AG20443 (cell line): ENCODE measurements at regions not wholly inside any gene's neighbourhood (a gene's known extent, or its start where the extent isn't known, plus 50 kb on each side); places are given as distances from the start of the nearest gene placed in this dataset.
"Not testable (repeated sequence)": the region's sequence is repeated elsewhere in the genome, so short reads cannot be mapped to it uniquely, and the experiment has no call there.

Experiments
- DNase-seq: peaks from one replicate; pipeline ENCODE4 v3.0.0; 2012; ENCODE audit warnings: low spot score, mixed read lengths

DNA sequence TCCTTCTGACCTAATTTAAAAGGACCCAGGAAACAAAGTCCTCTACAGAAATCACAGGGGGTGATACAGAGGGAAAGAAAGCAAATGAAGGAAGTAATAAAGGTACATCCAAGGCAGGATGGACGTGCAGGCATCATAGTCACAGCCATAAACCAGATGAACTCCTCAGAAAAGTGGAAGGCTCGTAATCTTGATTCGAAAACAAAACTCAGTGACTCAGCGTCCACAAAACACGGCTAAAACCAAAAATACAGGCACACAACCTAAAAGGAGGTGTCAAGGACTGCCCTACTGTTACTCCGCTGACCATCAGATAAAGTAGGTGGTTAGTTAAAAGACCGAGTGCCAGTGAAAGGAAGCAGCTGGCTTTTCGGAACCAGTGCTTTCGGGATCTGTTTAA is 81.5 kb downstream of the TRIM69 start:
- not testable (repeated sequence) for DNase-seq

DNA sequence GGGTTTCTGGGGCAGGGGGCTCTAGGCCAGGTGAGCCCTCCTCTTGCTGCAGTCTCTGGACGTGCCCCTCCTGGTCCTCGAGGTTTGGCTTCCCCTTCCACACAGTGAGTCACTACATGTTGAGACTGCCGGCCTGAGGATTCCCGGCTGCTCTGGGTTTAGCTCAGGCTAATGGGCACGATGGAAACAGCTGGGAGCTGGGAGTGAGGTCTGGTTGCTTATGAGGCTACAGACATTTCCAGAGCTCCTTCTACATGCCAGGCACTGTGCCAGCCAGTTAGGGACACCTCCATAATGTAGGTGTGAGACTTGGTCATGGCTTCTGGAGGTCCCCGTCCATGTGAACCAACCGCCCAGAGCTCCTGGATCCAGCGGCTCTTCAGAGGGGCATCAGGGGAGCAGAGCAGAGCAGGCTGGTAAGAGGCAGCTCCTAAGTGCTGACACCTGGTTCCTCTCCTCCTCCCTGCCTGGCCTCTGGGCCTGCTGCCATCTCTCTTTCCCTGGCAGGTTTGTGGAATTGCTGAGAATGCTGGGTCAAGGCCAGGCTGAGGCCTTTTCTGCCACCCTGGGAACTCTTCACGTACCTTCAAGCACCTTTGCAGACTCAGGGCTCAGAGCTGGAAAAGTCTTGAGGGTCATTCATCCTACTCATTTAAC is 83.1 kb downstream of the TRIM69 start:
- peak; percentile 11 for DNase-seq

DNA sequence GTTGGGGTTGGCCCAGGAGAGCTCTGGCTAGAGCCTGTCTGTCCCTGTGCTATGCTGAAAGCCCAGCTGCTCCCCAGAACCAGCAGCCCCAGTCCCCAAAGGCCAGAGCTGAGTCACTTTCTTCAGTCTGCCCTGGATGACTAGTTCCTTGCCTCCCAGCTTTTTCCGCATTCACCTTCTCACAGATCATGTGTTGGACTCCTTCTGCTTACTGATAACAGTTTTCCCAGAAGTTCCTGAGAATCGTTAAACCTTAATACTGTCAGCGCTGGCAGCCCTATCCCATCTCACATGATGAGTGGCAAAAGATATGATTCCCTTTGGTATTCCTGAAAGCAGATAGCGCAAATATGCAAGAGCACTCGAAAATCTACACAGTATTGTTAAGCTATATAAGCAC is 84.2 kb downstream of the TRIM69 start:
- DNase-seq = not testable (repeated sequence)

DNA sequence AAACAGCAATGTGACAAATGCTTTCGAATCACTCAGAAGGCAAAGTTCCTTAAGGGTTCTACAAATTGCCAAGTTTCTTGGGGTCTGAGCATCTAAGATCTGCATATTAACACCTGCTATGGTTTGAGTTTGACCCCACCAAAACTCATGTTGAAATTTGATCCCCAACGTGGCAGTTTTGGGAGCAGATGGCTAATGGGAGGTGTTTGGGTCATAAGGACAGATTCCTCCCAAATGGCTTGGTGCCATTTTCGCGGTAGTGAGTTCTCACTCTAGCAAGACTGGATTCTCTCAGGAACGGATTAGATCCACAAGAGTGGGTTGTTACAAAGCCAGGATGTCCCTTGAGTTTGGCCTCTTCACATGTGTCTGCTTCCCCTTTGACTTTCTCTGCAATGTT is 84.6 kb downstream of the TRIM69 start:
- not testable (repeated sequence) for DNase-seq

GRCh38 chr15:44824277-44825145 is 88.2 kb downstream of the TRIM69 start:
- DNase-seq = not testable (repeated sequence)

DNA sequence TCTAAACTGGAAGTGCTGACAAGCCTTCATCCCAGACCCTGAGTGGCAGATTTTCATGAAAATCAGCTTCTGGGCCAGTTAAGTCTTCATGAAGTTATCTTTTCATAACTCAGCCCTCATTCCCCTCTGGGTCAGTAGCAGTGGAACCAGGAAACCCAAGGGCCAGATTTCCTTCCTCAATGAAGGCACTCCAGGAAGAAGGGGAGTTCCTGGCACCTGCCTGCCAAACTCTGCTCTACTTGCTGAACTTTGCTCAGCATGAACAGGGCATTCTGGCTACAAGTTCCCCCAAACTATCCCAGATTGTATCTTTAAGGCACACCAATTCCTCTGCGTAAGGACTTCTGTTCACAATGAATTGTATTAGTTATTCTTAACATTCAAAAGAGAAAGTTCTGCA is 90.3 kb downstream of the TRIM69 start:
- not testable (repeated sequence) for DNase-seq

- not testable (repeated sequence) for DNase-seq
Observed at GRCh38 chr15:44828229-44828914, 92.0 kb downstream of the TRIM69 start.

DNA sequence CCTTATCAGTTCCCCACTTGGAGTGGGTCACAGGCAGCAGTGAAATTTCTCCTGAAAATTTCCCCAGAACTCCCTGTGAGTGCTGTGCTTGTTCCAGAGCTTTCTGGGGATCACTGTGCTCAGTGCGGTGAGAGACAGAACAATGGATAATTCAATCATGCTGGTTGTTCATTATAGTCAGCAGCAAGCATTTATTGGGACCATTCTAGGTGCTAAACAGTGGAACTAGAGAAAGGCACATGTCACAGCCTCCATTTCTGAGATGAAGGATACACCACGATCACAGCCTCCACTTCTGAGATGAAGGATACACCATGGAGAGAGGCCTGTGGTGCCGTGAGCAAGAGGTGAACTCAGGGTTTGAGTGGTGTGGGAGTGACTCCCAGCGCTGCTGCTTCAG is 92.8 kb downstream of the TRIM69 start:
- DNase-seq = not testable (repeated sequence)

DNA sequence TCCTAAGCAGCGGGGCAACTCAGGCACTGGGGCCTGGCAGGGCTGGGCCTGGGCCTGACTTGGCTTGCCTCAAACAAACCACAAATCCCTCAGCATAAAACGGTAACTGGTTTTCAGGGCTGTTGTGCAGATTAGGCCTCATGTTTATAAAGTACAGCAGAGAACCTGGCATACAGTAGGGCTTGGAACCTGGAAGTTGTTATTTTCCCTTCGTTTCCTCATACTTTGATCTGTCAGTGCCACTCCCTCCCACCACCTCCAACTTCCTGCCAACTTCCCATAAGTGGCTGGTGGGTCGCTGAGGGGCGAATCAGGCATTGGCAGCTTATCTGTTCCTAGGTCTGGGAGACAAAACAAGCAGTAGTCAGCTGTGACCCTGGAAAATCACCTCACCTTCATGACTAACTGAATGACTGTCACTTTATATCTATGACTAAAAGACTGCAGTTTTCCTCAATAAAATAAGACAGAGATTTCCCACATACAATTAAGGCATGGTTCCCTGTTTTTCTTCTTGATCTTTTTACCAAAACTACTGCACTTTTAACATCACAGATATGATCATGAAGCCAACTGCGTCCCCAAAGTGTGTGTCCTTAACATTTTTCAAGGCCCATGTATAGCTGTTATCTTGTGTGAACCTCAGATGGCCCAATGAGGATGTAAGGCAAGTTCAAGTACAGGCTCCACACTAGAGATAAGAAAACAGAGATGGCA is 94.5 kb downstream of the TRIM69 start:
- not testable (repeated sequence) for DNase-seq

DNA sequence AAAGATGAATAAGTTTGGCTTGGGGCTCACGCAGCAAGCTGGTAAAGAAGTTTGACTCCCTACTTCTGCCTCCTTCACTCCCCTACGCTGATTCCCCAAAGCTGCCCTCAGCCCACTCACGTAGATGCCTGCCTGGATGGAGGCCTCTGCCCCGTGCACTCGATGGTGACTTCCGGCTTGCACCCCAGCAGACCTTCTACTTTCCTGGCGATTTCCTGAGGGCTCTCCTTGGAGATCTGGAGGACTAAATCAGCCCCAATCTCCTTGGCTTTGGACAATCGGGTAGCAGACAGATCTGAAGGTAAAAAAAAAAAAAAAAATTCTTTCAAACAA is 95.0 kb downstream of the TRIM69 start:
- not testable (repeated sequence) for DNase-seq

- DNase-seq = not testable (repeated sequence)
Observed at GRCh38 chr15:44832133-44832532, 95.8 kb downstream of the TRIM69 start.

DNA sequence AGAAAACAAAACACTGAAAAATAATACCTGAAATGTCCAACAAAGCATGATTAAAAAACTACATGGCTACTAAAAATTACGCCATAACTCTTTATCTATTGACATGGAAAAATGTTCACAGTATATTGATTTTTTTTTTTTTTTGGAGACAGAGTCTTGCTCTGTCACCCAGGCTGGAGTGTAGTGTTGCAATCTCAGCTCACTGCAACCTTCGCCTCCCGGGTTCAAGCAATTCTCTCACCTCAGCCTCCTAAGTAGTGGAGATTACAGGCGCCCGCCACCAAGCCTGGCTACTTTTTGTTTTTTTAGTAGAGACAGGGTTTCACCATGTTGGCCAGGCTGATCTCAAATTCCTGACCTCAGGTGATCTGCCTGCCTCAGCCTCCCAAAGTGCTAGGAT is 96.8 kb downstream of the TRIM69 start:
- not testable (repeated sequence) for DNase-seq

GRCh38 chr15:44833761-44834160 is 97.4 kb downstream of the TRIM69 start:
- DNase-seq = not testable (repeated sequence)

DNA sequence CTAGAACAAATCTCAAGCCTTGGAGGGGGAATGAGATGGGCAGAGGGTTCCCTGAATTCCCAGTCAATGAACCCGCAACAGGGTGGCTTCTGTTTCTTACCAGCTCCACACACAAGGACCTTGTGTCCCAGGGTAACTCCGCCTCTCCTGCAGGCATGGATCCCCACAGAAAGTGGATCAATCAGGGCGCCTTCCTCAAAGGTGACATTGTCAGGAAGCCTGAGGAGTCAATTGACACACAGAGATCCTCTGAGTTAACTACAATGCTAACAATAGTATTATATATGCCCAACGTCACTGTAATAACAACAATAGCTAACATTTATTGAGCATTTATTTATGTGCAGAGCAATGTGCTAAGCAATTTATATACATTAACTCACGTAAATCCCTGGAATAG is 98.8 kb downstream of the TRIM69 start:
- DNase-seq = not testable (repeated sequence)

DNA sequence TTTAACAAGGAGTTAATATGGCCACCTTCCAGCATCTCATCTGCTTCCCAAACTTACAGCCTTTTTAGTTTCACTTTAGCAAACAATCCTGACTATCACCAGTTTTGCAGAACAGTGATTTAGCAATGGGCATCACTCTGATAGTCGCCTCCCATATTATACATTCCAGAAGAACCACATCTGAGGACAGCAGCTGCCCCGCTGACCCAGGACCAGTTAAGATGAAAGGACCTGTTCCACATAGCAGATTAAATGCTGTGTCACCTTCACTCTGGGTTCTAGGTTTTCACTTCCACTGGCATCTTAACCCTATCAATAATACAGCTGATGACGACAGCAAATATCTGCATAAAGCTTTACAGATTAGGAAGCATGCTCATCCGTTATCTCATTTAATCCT is 99.8 kb downstream of the TRIM69 start:
- DNase-seq = no peak

GRCh38 chr15:44838929-44839328 is 102.6 kb downstream of the TRIM69 start:
- DNase-seq = peak; percentile 40

DNA sequence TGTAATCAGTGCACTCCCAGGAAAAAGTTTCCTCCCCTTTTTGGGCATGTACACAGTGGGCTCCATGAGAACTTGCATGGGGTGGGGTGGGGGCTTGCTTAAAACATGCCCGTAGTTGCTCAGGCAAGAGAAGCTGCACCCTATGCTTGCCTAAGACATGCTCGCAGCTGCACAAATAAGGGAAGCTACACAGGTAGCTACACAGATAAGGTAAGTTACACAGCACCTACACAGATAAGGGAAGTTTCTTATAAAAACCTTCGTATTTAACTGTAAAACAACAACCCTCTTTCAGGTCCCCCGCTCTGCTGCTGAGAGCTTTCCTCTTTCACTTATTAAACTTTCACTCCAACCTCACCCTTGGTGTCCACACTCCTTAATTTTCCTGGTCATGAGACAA is 105.4 kb downstream of the TRIM69 start:
- DNase-seq = not testable (repeated sequence)

- DNase-seq = not testable (repeated sequence)
Observed at GRCh38 chr15:44842883-44843282, 106.6 kb downstream of the TRIM69 start.

GRCh38 chr15:44844936-44845335 is 108.6 kb downstream of the TRIM69 start:
- DNase-seq = not testable (repeated sequence)

GRCh38 chr15:44846156-44846555 is 109.8 kb downstream of the TRIM69 start:
- DNase-seq = not testable (repeated sequence)

DNA sequence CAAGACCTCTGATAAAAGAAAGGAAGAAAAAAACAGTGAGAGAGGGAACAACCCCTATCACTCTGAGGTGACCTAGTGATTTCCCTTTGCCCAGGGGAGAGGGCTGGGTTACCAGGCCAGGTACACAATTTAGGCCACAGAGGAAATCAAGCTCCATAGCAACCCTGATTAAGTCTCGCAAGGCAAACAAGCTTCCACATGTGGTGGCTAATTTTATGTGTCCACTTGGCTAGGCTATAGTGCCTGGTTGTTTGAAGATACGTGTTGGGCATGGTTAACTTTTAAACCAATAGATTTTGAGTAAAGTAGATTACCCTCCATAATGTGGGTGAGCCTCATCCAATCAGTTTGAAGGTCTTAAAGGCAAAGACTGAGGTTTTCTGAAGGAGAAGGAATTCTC is 108.9 kb upstream of the TERB2 start:
- not testable (repeated sequence) for DNase-seq

DNA sequence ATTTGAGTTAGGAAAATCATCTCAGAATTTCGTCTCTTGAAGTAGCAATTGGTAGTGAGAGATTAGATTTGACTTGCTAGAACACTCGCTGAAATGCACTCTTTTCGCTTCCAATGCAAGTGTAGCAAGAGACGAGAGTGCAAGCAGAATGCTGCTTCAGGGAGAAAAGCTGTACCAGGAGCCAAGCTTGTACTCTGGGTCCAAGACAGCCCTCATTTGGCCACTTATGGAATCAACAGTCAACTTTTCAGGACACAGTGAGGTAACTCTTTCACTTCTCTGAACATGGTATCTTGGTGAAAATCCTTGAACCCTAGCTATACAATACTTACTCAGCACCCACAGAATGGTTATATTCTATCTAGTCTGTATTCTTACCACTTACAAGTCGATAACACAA is 107.6 kb upstream of the TERB2 start:
- not testable (repeated sequence) for DNase-seq
